Right lobe of liver (tissue), 6 donors: ENCODE measurements at regions not wholly inside any gene's neighbourhood (a gene's known extent, or its start where the extent isn't known, plus 50 kb on each side); places are given as distances from the start of the nearest gene placed in this dataset.

ENCODE experiments used
- ATAC-seq, 4 donors: fragments of 200-7000 bp; cut with Tn5 transposase; one replicate each; pipeline ENCODE4 v1.9.1; 2020; ENCODE audit warnings: mild to moderate bottlenecking in 4 of 4, moderate library complexity in 4 of 4
- DNase-seq, 3 donors: peaks; one replicate each; pipeline ENCODE4 v3.0.0-alpha.2; 2020
- H3K27ac ChIP-seq, 3 donors: fragments of 200-600 bp; one replicate each; pipeline ENCODE4 v1.8.0; 2022
- H3K27me3 ChIP-seq, 2 donors: fragments of 200-600 bp; one replicate each; pipeline ENCODE4 v1.8.0; 2022
- H3K36me3 ChIP-seq, 4 donors: fragments of 200-600 bp; sonication (generic) in 1 of 4; one replicate each; pipeline versions ENCODE4 v1.5.1 to v1.8.0; 2017 to 2022; ENCODE audit warnings: control low read depth in 1 of 4
- H3K4me1 ChIP-seq, 4 donors: fragments of 200-600 bp; sonication (generic) in 1 of 4; one replicate each; pipeline versions ENCODE4 v1.5.1 to v1.8.0; 2017 to 2022; ENCODE audit warnings: control low read depth in 1 of 4
- H3K4me3 ChIP-seq, 3 donors: fragments of 200-600 bp; one replicate each; pipeline ENCODE4 v1.8.0; 2022
- H3K9me3 ChIP-seq, 4 donors: fragments of 200-600 bp; sonication (generic) in 1 of 4; one replicate each; pipeline versions ENCODE4 v1.5.1 to v1.8.0; 2017 to 2022; ENCODE audit warnings: control low read depth in 1 of 4
- POLR2A ChIP-seq: fragments of 450-650 bp; IDR thresholded peaks from one replicate; pipeline ENCODE4 v1.6.1; 2017; ENCODE audit warnings: antibody characterized with exemption, mild to moderate bottlenecking
- WGBS: methylation state at CpG from one replicate; pipeline ENCODE4 v1.1.6; 2018; ENCODE audit warnings: low coverage, low lambda C conversion rate; ENCODE audit not compliant: insufficient coverage; ENCODE audit errors: missing lambda C conversion rate; 5-methylcytosine and 5-hydroxymethylcytosine counted together
- intact Hi-C, 2 donors: fragments of 100-400 bp; cut with DNase I; formaldehyde crosslinking; loops; one replicate each; pipeline versions ENCODE4 v1.11.2 to v1.14.1; 2022
- TF ChIP-seq, protein P1 (sequence below), 4 donors: fragments of 200-600 bp in 3 of 4; fragments of 450-650 bp in 1 of 4; IDR thresholded peaks; one replicate each; pipeline versions ENCODE4 v1.5.1 to v1.8.0; 2016 to 2022; ENCODE audit warnings: antibody characterized with exemption in 4 of 4, mild to moderate bottlenecking in 2 of 4
- donor health status: DM: no; HTN: yes; CAD: no.
- donor health status: DM: no; HTN: no; CAD: no.
- donor health status: DM: no; HTN: no; CAD: no.
- donor health status: DM: no; HTN: yes; CAD: no.
- donor health status: DM: no; HTN: yes; CAD: no.

GRCh38 chr11:59283825-59284772 lies 71.4 kb upstream of the MPEG1 start:
- Histone ChIP-seq H3K4me1 (peaks cover 0 to 30% (median 8%) of the 10 kb centered on the region in 4 donors), H3K9me3 (no peaks in the 10 kb centered on the region), H3K27me3 (no peaks in the 10 kb centered on the region), H3K4me3 (no peak overlapping the region), H3K27ac (no peak overlapping the region), H3K36me3 (no peaks in the 10 kb centered on the region)
- WGBS, result 45% methylated on average over 11 of the region's 14 CpGs
- DNase-seq, result peak in 1 of 3 donors; percentile 49
- intact Hi-C loops, result no loop called here
- peak; percentile 62 to 80 (median 73) for ATAC-seq
- TF ChIP-seq, protein P1, sequence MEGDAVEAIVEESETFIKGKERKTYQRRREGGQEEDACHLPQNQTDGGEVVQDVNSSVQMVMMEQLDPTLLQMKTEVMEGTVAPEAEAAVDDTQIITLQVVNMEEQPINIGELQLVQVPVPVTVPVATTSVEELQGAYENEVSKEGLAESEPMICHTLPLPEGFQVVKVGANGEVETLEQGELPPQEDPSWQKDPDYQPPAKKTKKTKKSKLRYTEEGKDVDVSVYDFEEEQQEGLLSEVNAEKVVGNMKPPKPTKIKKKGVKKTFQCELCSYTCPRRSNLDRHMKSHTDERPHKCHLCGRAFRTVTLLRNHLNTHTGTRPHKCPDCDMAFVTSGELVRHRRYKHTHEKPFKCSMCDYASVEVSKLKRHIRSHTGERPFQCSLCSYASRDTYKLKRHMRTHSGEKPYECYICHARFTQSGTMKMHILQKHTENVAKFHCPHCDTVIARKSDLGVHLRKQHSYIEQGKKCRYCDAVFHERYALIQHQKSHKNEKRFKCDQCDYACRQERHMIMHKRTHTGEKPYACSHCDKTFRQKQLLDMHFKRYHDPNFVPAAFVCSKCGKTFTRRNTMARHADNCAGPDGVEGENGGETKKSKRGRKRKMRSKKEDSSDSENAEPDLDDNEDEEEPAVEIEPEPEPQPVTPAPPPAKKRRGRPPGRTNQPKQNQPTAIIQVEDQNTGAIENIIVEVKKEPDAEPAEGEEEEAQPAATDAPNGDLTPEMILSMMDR (IDR thresholded peaks at IDR 0.05), result peak; percentile 68 to 82 (median 79)
- TF ChIP-seq POLR2A, result no peak

- DNase-seq, result no peak
- intact Hi-C loops, result no loop called here
- no peaks in the 10 kb centered on the region for H3K36me3 ChIP-seq
- ATAC-seq, result peak; percentile 70 to 89 (median 80)
- WGBS, result 24% methylated on average over 4 of the region's 4 CpGs
- peaks cover 0 to 28% (median 7%) of the 10 kb centered on the region in 4 donors for H3K4me1 ChIP-seq
- peak overlapping the region in 1 of 3 donors; percentile 54 for H3K27ac ChIP-seq
- TF ChIP-seq, protein P1 (IDR thresholded peaks at IDR 0.05), result no peak
- no peak for TF ChIP-seq POLR2A
- H3K27me3 ChIP-seq, result no peaks in the 10 kb centered on the region
- no peaks in the 10 kb centered on the region for H3K9me3 ChIP-seq
- H3K4me3 ChIP-seq, result no peak overlapping the region
Observed at GRCh38 chr11:59283311-59283710, 70.6 kb upstream of the MPEG1 start.

DNA sequence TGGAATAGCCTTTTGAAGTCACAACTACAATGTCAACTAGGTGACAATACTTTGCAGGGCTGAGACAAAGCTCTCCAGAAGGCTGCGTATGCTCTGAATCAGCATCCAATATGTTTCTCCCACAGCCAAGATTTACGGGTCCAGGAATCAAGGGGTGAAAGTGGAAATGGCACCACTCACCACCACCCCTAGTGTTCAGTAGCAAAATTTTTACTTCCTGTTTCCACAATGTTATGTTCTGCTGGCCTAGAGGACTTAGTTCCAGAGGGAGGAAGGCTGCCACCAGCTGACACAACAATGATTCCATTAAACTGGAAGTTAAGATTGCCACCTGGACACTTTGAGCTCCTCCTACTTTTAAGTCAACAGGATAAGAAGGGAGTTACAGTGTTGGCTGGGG lies 68.5 kb upstream of the MPEG1 start:
- intact Hi-C loops, result no loop called here
- no peaks in the 10 kb centered on the region for H3K27me3 ChIP-seq
- no peak overlapping the region for H3K27ac ChIP-seq
- WGBS, result 88% methylated on average over 2 of the region's 2 CpGs
- TF ChIP-seq POLR2A, result no peak
- TF ChIP-seq, protein P1 (IDR thresholded peaks at IDR 0.05), result no peak
- H3K9me3 ChIP-seq, result no peaks in the 10 kb centered on the region
- H3K4me1 ChIP-seq, result peaks cover 0 to 19% (median 7%) of the 10 kb centered on the region in 4 donors
- no peak for ATAC-seq
- no peak for DNase-seq
- no peak overlapping the region for H3K4me3 ChIP-seq
- H3K36me3 ChIP-seq, result no peaks in the 10 kb centered on the region

GRCh38 chr11:59273373-59273841 lies 60.7 kb upstream of the MPEG1 start:
- DNase-seq (no peak), ATAC-seq (peak; percentile 35 to 57 (median 54))
- Histone ChIP-seq H3K4me3 (no peak overlapping the region), H3K9me3 (no peaks in the 10 kb centered on the region), H3K27me3 (no peaks in the 10 kb centered on the region), H3K36me3 (no peaks in the 10 kb centered on the region), H3K27ac (no peak overlapping the region), H3K4me1 (no peaks in the 10 kb centered on the region)
- WGBS, result 30% methylated on average over 2 of the region's 3 CpGs
- intact Hi-C loops, result no loop called here
- no peak for TF ChIP-seq POLR2A
- TF ChIP-seq, protein P1 (IDR thresholded peaks at IDR 0.05), result no peak
